Left forelimb (tissue), 1 donor: ENCODE measurements at regions not wholly inside any gene's neighbourhood (a gene's known extent, or its start where the extent isn't known, plus 50 kb on each side); places are given as distances from the start of the nearest gene placed in this dataset.
"Not testable (repeated sequence)": the region's sequence is repeated elsewhere in the genome, so short reads cannot be mapped to it uniquely, and the experiment has no call there.

Experiments used
- DNase-seq: peaks from one replicate; pipeline ENCODE4 v3.0.0-alpha.2; 2018; ENCODE audit warnings: low spot score

DNA sequence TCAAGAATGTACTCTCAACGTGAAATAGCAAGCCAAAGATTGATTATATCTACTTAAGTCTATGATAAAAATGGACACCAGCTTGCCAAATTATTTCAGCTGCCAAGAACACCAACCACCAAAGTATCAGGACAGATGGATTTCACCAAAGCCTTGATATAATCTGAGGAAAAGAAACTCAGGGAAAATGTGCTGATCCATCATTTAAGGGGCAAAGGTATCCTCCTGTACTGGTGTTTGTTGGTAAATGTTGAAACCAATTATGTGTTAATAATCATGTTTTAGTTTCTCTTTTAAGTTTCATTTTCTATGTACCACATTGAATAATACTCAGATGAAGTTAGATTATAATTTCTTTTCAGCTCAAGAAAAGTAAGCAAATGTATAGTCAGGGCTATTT is 1284.3 kb upstream of the TMEM132C start:
- DNase-seq: no peak

DNA sequence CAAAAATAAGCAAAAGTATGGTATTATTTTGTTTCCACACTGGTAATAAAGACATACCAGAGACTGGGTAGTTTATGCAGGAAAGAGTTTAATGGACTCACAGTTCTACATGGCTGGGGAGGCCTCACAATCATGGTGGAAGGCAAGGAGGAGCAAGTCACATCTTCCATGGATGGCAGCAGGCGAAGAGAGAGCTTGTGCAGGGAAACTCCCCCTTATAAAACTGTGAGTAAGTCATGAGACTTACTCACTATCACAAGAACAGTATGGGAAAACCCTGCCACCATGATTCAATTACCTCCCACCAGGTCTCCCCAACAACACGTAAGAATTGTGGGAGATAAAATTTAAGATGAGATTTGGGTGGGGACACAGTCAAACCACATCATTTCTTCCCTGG is 1283.2 kb upstream of the TMEM132C start:
- DNase-seq: not testable (repeated sequence)

DNA sequence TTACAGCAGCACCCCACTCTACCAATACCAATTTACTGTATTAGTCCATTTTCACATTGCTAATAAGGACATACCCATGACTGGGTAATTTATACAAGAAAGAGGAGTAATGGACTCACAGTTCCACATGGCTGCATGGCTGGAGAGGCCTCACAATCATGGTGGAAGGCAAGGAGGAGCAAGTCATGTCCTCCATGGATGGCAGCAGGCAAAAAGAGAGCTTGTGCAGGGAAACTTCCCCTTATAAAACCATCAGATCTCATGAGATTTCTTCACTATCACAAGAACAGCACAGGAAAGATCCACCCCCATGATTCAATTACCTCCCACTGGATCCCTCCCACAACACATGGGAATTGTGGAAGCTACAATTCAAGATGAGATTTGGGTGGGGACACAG is 1281.3 kb upstream of the TMEM132C start:
- not testable (repeated sequence) for DNase-seq

DNA sequence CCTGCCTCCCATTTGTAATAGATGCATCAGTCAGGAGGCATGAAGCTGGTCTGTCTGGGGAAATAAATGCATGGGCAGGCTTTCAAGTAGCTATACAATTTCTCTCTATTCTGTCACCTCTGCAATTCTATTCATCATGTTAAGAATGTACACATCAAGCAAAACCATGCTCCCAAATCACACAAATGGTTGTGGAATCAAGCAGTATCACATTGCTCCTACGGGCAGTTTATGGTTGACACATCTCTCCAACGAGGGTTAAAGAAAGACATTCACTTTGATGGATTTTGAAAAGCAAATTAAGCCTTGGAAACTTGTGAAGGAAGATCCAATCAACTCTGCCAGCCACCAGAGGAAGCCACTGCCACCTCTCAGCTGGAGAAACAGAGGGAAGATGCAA is 1277.4 kb upstream of the TMEM132C start:
- no peak for DNase-seq

DNA sequence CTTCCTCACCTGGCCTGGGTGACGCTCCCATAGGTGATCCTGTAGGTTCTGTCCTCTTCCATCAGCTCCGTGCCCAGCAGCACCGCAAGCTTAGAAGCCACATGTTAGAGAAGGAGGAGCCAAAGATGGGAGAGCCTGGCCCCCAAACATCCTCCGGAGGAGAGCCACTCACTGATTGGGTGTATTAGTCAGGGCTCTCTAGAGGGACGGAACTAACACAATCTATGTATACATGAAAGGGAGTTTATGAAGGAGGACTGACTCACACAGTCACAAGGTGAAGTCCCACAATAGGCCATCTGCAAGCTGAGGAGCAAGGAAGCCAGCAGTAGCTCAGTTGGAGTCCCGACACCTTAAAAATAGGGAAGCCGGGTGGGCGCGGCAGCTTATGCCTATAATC is 1273.1 kb upstream of the TMEM132C start:
- DNase-seq: no peak

DNA sequence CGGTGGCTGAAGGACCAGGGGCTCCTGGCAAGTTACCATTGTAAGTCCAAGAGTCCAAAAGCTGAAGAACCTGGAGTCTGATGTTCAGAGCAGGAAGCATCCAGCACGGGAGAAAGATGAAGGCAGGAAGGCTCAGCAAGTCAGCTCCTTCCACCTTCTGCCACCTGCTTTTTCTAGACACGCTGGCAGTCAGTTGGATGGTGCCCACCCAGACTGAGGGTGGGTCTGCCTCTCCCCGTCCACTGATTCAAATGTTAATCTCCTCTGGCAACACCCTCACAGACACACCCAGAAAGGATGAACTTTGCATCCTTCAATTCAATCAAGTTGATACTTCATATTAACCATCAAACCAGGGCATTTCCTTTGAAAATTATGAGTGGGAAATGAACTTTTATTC is 1272.4 kb upstream of the TMEM132C start:
- no peak for DNase-seq

DNA sequence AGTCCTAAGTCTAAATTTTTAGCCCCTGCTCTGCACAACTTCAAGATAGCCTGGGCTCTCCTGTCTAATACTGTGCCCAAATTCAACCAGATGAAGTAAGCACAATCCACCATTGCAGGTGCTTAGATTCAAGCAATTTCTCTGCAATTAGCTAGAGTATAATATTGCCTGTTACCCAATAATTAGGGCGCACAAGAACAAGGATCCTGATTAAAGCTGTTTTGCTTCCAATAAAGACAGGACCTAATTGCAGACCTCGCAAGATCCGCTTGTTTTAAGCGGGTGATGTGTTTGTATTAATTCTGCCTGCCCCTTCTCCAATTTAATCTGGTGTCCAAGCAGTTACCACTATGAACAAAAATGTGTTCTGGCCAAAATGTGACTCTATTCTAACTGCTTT is 1268.9 kb upstream of the TMEM132C start:
- no peak for DNase-seq

DNA sequence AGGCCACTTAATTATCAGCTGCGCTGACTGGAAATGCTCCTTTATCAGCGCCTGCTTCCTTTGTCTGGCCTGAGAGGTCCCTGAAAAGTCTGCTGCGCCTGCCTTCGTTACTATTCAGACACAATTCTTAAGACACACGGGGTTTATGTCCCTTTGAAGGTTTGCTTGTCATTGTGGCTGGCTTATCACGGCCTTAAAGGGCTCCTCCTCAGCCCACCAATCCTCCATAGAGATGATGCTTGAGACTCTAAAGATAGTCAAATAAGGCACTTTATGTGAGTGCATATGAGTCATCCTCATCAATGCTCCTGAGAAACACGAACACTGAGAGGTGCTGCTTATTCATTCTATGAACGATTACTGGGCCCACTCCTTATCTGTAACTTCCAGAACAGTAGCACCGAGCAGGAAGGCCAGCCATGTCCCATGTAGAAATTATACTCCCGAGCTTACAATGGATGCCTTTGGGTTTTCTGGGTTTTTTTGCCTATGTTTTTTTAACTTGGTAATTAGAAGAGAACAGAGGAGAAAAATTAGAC is 1268.2 kb upstream of the TMEM132C start:
- no peak for DNase-seq

DNA sequence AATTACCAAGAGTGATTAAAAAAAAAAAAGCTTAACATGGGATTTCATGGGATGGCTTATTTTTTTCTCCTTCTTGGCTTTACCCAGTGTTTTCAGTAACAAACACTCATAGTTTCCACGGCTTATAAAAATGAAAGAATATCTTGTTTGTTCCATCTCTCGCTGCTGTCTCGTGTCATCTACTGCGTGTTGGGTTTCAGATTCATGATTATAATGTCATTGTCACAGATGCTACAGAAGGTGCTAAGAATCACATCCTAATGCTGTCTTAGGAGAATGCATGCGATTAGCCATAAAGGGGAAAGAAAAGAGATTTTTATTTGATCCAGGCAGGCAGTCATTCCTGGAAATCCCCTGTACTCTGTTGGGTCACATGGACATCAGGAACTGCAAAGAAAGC is 1267.6 kb upstream of the TMEM132C start:
- DNase-seq: no peak

DNA sequence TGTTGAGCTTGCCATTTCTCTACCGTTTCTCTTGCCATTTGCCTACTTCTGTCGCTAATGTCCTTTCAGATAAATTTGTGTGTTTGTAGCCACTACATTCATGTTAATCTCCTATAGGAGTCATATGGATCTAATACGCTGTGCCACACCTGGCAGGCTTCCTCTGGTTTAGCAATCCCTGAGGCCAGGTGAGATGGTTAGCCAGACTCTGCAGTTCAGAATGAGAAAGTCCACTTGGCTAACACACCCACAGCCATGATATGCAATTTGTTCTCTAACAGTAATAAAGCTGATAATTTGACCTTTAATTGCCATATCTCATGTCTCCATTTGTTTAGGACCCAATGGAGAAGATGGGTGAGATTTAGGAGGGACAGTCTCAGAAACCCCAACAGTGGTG is 1261.6 kb upstream of the TMEM132C start:
- no peak for DNase-seq

DNA sequence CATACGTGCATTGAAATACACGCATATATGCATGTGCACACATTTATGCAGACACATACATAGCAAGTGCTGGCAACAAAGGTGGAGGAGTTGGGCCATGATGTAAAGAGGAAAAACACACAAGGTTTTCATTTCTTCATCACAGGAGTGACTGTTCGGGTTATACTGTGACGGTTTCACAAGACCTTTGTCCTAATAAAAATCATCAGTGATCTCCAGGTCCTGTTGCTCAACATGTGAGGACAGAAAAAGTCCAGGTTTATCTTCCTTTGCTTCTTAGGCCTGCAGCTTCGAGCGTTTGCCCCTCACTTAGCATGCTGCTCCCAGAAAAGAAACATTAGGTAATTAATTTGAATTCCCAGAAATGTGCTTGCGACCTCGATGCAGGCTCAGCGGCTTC is 1260.0 kb upstream of the TMEM132C start:
- DNase-seq: no peak

DNA sequence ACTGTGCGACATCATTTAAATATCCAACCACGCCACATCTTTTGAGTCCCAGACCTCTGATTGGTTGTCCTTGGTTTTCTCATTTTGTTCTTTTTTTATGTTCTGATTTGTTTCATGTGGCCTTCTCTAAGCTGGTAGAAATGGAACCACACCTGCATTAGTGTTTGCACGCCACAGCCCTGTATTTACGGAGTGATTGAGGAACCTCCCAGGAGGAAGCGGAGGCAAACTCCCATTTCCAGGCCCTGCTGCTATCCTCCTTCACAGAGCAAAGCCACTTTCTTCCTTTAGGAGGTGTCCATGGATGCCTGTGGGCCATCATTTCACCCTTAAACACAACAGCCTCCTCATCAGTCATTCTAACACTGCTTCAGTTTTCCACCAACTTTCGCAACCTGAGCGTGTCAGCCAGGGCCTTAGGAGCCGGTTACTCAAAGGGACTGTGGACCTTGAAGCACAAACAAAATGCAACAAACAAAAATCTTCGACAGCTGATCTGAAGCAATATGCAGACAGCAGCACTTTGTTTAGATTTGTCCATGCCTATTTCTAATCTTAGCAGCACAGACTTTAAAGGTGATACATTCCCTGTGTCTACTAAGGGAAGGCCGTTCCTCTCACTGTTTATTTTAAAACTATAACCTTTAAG is 1258.1 kb upstream of the TMEM132C start:
- DNase-seq: no peak

DNA sequence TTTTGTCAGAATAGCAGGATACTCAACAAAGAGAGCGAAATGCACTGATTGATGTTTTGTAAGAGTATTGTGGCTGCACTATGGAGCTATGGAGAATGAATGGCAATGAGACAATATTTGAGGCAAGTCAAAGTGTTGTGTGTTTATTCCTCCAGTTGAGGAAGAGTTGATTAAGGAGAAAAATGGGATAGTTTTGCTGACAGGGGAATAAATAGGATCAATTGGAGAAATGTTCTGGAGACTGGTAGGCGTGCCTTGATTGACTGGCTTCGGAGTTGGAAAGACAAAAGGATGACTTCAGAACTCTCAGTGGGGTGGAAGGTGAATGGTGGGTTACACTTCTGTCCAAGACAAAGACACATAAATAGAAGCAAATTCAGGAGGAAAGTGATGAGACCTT is 1254.9 kb upstream of the TMEM132C start:
- DNase-seq: no peak

DNA sequence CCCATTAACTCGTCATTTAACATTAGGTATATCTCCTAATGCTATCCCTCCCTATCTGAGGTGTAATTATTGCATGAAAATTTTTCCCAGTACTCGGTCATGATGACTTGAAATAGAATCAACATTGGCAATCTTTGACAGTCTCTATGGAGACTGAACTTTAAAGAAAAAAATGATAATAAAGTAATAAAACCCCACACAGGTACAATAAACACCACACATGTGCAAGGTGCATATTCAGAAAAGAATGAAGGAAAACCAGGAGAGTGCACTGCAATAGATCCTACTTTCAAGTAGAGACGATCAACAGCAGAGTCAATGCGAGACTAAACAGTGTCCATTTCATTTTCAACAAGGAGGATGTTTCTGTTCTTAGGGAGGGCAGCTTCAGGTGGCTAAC is 1253.8 kb upstream of the TMEM132C start:
- no peak for DNase-seq

DNA sequence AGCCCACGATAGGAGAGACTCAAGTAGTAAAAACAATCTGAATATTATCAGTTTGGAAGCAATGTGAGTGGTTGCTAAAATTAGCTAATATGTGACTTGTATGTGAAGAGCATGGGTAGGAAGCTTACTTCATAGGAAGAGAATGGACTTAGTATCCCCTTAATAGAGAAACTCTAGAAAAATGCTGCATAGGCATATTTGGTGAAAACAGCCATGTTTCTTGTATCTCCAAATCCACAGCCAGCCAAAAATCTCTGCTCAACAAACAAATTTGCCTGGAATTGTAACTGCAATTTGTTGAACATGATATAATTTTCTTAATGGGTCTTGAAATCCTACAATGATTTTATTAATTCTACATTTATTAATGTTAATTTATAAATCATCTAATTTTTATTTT is 1252.9 kb upstream of the TMEM132C start:
- DNase-seq: no peak

DNA sequence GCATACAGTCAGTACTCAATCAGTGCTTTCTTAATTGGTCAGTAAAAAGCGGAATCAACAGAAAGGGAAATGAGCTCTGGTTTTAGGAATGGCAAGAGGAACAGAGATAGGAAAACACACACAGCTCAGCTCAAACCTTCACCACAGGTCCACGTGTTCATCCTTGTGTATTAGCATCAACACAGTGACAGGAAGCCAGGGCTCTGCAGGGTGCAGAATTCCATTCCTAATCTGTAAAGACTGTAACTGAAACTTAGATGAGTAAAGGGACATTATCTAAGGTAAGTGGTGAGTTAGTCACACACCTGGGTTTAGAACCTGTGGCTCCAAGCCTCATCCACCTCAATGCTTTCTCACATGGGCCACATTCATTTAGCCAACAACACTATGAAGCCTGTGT is 1242.2 kb upstream of the TMEM132C start:
- DNase-seq: no peak

DNA sequence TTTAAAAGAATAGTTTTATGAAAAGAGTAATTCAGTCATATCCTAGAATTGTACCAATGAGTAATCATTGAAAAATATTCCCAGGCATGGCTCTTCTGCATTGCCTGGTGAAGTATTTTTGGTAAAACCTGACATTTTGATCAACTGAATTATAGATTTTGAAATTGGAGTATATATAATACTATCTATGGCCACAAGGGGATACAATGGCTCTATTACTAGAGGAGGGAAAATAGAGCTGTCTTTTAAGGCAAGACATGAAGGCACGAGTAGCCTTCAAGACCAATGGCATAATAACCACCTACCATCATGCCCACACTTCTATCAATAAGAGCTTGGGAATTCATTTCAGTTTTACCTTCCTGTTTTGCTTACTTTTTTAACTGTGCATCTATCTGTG is 1241.4 kb upstream of the TMEM132C start:
- DNase-seq: no peak

DNA sequence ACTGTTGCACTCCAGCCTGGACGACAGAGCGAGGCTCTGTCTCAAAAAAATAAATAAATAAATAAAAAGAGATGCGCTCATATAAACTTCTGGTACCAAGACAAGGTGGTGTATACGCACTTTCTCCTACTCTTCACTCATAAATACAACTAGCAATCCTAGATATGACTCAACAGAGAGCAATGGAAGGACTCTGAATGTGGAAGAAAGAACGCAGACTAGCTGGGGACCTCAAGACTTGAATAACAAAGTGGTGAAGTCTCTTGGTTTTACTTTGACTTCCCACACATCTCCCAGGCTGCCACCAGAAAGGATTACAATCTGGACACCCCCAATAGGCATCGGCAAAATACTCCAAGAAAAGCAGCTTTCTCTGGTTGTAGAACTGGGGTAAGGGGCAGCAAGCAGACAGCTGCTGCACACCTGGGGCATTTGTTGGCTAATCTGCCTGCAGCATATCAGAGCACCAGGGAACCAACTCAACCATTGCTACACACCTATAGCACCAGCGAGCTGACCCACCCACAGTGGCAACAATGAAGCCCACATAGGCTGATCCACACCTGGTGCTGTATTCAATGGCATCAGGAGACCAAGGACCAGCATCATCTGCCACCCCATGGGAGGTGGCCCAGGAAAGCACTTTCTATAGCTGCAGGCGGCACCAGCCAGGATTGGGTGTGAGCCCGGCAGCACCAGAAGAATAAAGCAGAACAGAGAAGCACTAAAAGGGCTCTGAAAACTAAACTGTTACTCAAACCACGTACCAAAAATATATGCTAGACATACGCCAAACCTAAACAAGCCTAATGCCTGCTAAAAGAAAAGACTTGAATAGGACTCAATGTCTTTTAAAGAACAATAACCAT is 1231.7 kb upstream of the TMEM132C start:
- DNase-seq: no peak

DNA sequence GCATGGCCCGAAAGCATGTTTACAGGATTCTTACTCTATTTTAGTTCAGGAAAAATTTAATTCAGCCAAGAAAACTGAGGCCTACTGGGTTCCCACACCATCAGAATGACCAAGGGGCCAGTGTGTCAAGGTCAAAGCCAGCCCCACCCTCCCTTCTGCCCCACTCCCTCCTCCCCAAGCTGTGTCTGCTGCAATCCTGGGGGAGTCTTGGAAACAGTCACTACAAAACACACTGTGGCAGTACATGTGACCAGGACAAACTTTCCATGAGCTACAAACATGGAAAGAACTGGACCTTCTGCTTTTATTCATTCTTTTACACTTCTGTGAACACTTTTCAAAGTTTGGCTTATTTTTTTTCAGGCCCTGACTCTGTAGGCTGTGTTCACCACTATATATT is 1228.8 kb upstream of the TMEM132C start:
- no peak for DNase-seq

DNA sequence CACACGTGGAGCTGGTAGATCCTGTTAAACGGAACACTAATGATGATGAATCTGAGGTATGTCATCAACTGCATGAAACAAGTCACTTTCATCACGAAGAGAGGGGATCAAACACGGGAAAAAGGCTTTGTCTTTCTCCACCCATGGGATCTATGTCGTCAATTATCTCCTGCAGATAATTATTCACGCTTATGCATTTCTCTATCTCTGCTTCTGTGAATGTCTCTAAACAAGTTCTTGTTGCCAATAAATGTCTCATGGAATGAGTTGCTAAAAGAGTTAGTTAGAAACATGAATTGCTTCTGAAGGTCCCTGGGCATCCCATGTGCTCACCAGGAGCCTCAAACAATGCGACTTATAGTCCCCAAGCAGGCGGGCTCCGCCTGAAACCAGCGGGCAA is 1228.2 kb upstream of the TMEM132C start:
- DNase-seq: no peak

DNA sequence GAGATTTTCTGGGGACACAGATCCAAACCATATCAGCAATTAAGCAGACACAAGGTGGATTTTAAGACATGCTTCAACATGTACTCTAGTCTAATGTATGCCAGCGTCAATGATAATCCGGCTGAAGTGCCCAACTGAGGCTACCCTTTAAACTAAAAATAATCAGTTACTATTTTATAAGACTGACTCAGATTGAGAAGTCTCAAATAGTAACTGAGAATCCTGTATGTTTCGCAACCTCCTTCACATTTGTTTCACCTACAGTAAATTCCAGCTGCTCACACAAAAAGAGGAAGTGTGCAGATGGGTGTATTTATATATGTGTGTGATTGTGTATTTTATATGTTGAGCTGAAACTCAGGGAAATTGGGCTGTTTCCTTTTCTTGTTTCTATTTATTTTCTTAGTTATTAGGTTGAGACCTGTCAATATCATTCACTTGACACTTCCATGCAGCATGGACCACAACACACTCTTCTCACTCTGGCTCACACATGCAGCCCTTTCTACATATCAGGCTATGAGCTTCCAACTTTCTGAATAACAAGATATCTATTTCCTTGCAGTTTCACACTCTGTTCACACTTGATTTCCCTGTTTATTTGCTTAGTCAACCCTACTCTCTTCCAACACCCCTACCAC is 1224.9 kb upstream of the TMEM132C start:
- DNase-seq: no peak

DNA sequence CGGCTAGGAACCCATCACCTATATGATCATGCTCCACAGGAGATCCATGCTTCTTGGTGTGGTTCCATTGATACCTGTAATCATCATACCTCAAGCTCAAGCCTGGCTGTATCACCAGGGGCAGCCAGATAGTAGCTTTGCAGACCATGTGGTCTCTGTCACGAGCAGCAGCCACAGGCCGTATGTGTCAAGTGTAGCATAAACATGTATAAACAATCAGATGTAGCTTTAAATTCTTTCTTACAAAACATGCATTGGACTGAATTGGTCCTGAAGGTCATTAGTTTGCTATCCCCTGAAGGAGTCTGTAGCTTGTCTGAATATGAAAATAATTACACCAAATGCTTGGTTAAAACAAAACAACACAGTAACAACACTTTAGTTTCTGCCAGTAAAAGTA is 1223.2 kb upstream of the TMEM132C start:
- DNase-seq: no peak

DNA sequence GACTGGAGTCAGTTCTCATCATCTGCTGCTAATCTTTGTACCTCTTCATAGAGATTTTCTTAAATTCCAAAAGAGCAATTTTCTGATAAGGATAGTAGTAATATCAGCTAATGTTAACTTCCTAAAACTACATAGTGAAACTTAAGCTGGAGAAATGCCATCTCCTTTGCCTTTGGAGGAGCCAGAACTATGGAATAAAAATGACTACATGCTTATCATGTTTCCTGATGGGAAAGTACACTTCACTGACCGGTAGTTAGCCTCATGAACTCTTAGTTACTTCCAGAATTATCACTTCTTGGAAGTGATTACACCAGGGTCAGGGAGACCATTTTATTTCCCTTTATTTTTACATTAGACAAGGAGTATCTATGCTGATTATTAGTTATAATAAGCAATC is 1222.1 kb upstream of the TMEM132C start:
- no peak for DNase-seq
